ENCODE measurements at regions not wholly inside any gene's neighbourhood (a gene's known extent, or its start where the extent isn't known, plus 50 kb on each side); places are given as distances from the start of the nearest gene placed in this dataset.

GRCh38 chr13:74288361-74288911 lies 154.2 kb upstream of the KLF12 start:
- TF ChIP-seq CTCF (conservative IDR thresholded peaks at IDR 0.05; ENCODE audit: low read depth, low read length) (no peak), EZH2 (IDR thresholded peaks at IDR 0.05; ENCODE audit: borderline replicate concordance, low read depth, low read length, poor library complexity, severe bottlenecking) (no peak)
